Common myeloid progenitor, CD34-positive (primary cell): ENCODE measurements at regions not wholly inside any gene's neighbourhood (a gene's known extent, or its start where the extent isn't known, plus 50 kb on each side); places are given as distances from the start of the nearest gene placed in this dataset.

Source experiments
- CTCF ChIA-PET: fragments of 350-600 bp; sonication (Branson Sonifier 250); formaldehyde crosslinking; loops from one replicate; lab custom pipeline; 2021; ENCODE audit warnings: antibody characterized with exemption; lab: Charles Lee
- POLR2A ChIA-PET: fragments of 350-600 bp; sonication (Branson Sonifier 250); formaldehyde crosslinking; loops from one replicate; lab custom pipeline; 2021; ENCODE audit warnings: antibody characterized with exemption; lab: Charles Lee
- DNase-seq, 3 donors: peaks; one replicate each; pipeline versions ENCODE4 v3.0.0 to v3.0.0-alpha.2; 2013
- H3K27ac ChIP-seq, 2 experiments: 1 replicate in 1 of 2; 2 replicates in 1 of 2; pipeline ENCODE4 v1.7.0; 2013; ENCODE audit warnings: inconsistent platforms in 2 of 2, low read length in 2 of 2, mild to moderate bottlenecking in 2 of 2, low read depth in 1 of 2, moderate library complexity in 1 of 2; ENCODE audit not compliant: severe bottlenecking in 2 of 2, insufficient read depth in 1 of 2, poor library complexity in 1 of 2
- H3K27me3 ChIP-seq, 5 experiments: replicated peaks in 2 of 5; 1 replicate in 3 of 5; 2 replicates in 2 of 5; pipeline versions ENCODE4 v1.6.1 to v1.7.0; 2013; ENCODE audit warnings: low read length in 4 of 5, mild to moderate bottlenecking in 2 of 5, moderate library complexity in 2 of 5, inconsistent platforms in 1 of 5; ENCODE audit not compliant: insufficient read depth in 5 of 5, control insufficient read depth in 4 of 5
- H3K36me3 ChIP-seq, 4 experiments: 1 replicate in 2 of 4; 2 replicates in 2 of 4; pipeline versions ENCODE4 v1.6.1 to v1.7.0; 2013; ENCODE audit warnings: low read length in 3 of 4, control low read depth in 1 of 4, mild to moderate bottlenecking in 1 of 4; ENCODE audit not compliant: control insufficient read depth in 4 of 4, insufficient read depth in 4 of 4
- H3K4me1 ChIP-seq, 4 experiments: 1 replicate in 3 of 4; 2 replicates in 1 of 4; pipeline versions ENCODE4 v1.6.1 to v1.7.1; 2013; ENCODE audit warnings: low read length in 3 of 4, mild to moderate bottlenecking in 3 of 4, control low read depth in 1 of 4, inconsistent platforms in 1 of 4, moderate library complexity in 1 of 4; ENCODE audit not compliant: control insufficient read depth in 4 of 4, insufficient read depth in 4 of 4; ENCODE audit errors: control extremely low read depth in 1 of 4
- H3K4me3 ChIP-seq, 7 experiments: 1 replicate in 4 of 7; 2 replicates in 3 of 7; pipeline versions ENCODE4 v1.5.1 to v1.7.0; 2013; ENCODE audit warnings: mild to moderate bottlenecking in 7 of 7, low read length in 6 of 7, moderate library complexity in 6 of 7, inconsistent platforms in 2 of 7, low read depth in 2 of 7, control low read depth in 1 of 7; ENCODE audit not compliant: insufficient read depth in 4 of 7, control insufficient read depth in 1 of 7; ENCODE audit errors: extremely low read depth in 1 of 7
- H3K9me3 ChIP-seq, 5 experiments: 1 replicate in 4 of 5; 2 replicates in 1 of 5; pipeline versions ENCODE4 v1.6.1 to v1.7.1; 2013; ENCODE audit warnings: low read length in 4 of 5, mild to moderate bottlenecking in 2 of 5, inconsistent platforms in 1 of 5, low read depth in 1 of 5, moderate library complexity in 1 of 5; ENCODE audit not compliant: control insufficient read depth in 4 of 5, insufficient read depth in 2 of 5; ENCODE audit errors: control extremely low read depth in 1 of 5
- WGBS: methylation state at CpG from one replicate; pipeline ENCODE4 v1.1.5; 2013; ENCODE audit not compliant: insufficient coverage; 5-methylcytosine and 5-hydroxymethylcytosine counted together

DNA sequence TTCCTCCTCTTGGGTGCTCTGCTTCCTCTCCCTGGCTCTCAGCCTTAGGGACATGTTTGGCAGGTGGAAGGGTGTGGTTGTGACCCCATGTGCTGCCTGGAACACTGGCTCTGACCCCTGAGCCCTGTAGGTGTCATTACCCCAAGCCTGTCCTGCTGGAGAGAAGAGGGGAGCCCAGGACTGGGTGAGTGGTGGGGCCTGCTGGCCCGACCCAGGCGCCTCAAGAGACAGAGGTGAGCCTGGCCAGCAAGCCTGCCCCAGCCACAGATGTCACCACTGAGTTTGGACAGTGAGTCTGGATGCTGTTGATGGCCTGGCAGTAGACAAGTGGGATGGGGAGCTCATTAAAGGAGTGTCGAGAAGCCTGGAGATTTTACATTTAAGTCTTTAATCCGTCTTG is 1112.2 kb downstream of the BRD1 start:
- H3K4me1 ChIP-seq: peaks cover 0 to 18% (median 12%) of the 10 kb centered on the region in 4 experiments
- H3K27me3 ChIP-seq: no peaks in the 10 kb centered on the region
- POLR2A ChIA-PET: no interaction called here
- H3K36me3 ChIP-seq: no peaks in the 10 kb centered on the region
- H3K27ac ChIP-seq: no peak overlapping the region
- H3K9me3 ChIP-seq: no peaks in the 10 kb centered on the region
- no peak overlapping the region for H3K4me3 ChIP-seq
- CTCF ChIA-PET: no interaction called here
- WGBS: 83% methylated on average over 2 of the region's 4 CpGs
- no peak for DNase-seq

DNA sequence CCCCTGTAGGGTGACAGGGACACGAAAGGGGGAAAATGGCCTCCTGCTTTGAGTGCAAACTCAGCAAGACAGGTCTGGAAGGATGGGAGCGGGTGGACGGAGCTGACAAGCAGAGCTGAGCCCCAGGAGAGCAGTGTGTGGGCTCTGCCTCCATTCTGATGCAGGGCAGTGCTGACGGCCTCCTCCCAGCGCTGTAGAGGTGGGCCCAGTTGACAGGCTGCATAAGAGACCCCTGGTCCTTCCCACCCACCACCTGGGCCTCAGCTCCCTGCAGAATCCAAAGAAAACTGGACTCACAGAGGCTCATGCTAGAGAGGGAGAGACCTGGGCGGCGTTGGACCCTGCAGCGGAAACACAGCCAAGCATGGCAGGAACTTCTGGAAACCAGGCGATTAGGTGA is 1113.4 kb downstream of the BRD1 start:
- POLR2A ChIA-PET: no interaction called here
- CTCF ChIA-PET: no interaction called here
- H3K4me3 ChIP-seq: no peak overlapping the region
- no peaks in the 10 kb centered on the region for H3K9me3 ChIP-seq
- H3K27ac ChIP-seq: no peak overlapping the region
- no peak for DNase-seq
- WGBS: 98% methylated on average over 7 of the region's 9 CpGs
- H3K36me3 ChIP-seq: no peaks in the 10 kb centered on the region
- H3K4me1 ChIP-seq: peaks cover 0 to 18% (median 12%) of the 10 kb centered on the region in 4 experiments
- H3K27me3 ChIP-seq: no peaks in the 10 kb centered on the region

GRCh38 chr22:48713272-48714205 is 1114.1 kb downstream of the BRD1 start:
- no peak overlapping the region for H3K27ac ChIP-seq
- 94% methylated on average over 37 of the region's 38 CpGs for WGBS
- CTCF ChIA-PET: no interaction called here
- H3K4me1 ChIP-seq: peaks cover 0 to 12% (median 10%) of the 10 kb centered on the region in 4 experiments
- DNase-seq: no peak
- POLR2A ChIA-PET: no interaction called here
- H3K4me3 ChIP-seq: no peak overlapping the region
- H3K9me3 ChIP-seq: no peaks in the 10 kb centered on the region
- H3K36me3 ChIP-seq: no peaks in the 10 kb centered on the region
- H3K27me3 ChIP-seq: no peaks in the 10 kb centered on the region

GRCh38 chr22:48712558-48713271 is 1115.0 kb downstream of the BRD1 start:
- Histone ChIP-seq H3K9me3 (no peaks in the 10 kb centered on the region), H3K4me1 (peaks cover 0 to 4% (median 1%) of the 10 kb centered on the region in 4 experiments), H3K27me3 (no peaks in the 10 kb centered on the region), H3K36me3 (no peaks in the 10 kb centered on the region), H3K27ac (no peak overlapping the region), H3K4me3 (no peak overlapping the region)
- CTCF ChIA-PET: no interaction called here
- DNase-seq: no peak
- POLR2A ChIA-PET: no interaction called here
- WGBS: 94% methylated on average over 13 of the region's 16 CpGs

GRCh38 chr22:48711669-48712068 is 1116.0 kb downstream of the BRD1 start:
- CTCF ChIA-PET: no interaction called here

GRCh38 chr22:48711031-48711431 is 1116.6 kb downstream of the BRD1 start:
- over 99% methylated on average over 10 of the region's 11 CpGs for WGBS
- DNase-seq: no peak
- CTCF ChIA-PET: interaction anchor here (0.7 kb wide), 1 partner anchor 22 kb away, joined by 3 read pairs; no protein-coding TSS in a partner anchor
- Histone ChIP-seq H3K4me1 (no peaks in the 10 kb centered on the region), H3K9me3 (no peaks in the 10 kb centered on the region), H3K36me3 (no peaks in the 10 kb centered on the region), H3K27ac (no peak overlapping the region), H3K27me3 (no peaks in the 10 kb centered on the region), H3K4me3 (no peak overlapping the region)
- POLR2A ChIA-PET: no interaction called here

More at GRCh38 chr22:48711669-48712068, 1116.0 kb downstream of the BRD1 start:
- Histone ChIP-seq H3K27ac (no peak overlapping the region), H3K36me3 (no peaks in the 10 kb centered on the region), H3K4me3 (no peak overlapping the region), H3K9me3 (no peaks in the 10 kb centered on the region), H3K4me1 (no peaks in the 10 kb centered on the region), H3K27me3 (no peaks in the 10 kb centered on the region)
- no peak for DNase-seq
- WGBS: 90% methylated on average over 22 of the region's 22 CpGs
- POLR2A ChIA-PET: no interaction called here

DNA sequence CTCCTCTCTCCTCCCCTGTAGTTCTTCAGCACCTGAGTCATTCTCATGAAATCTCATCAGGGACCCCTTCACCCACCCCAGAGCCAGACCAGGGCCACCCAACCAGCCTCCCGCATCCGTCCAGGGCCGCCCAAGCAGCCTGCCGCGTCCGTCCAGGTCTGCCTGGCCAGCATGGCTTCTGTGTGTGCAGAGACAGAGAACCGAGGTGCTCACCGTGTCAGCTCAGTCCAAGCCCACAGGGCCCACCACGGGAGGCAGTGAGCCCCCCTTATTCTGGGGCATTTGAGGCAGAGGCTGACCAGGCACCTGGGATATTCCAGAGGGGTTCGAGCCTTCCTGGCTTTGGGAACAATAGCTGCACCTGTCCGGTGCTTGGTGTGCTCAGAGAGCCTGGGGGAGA is 1117.3 kb downstream of the BRD1 start:
- DNase-seq: no peak
- Histone ChIP-seq H3K4me1 (no peaks in the 10 kb centered on the region), H3K27me3 (no peaks in the 10 kb centered on the region), H3K27ac (no peak overlapping the region), H3K4me3 (no peak overlapping the region), H3K9me3 (no peaks in the 10 kb centered on the region), H3K36me3 (no peaks in the 10 kb centered on the region)
- 81% methylated on average over 10 of the region's 11 CpGs for WGBS
- ChIA-PET POLR2A (no interaction called here), CTCF (interaction anchor here (0.7 kb wide), 1 partner anchor 21 kb away, joined by 3 read pairs; no protein-coding TSS in a partner anchor)
